GM12873 (cell line): ENCODE measurements at regions not wholly inside any gene's neighbourhood (a gene's known extent, or its start where the extent isn't known, plus 50 kb on each side); places are given as distances from the start of the nearest gene placed in this dataset.

Experiments used
- CTCF ChIP-seq: IDR thresholded peaks from 2 replicates; pipeline ENCODE4 v1.5.1; 2012; ENCODE audit warnings: low read depth, mild to moderate bottlenecking, moderate library complexity, low read length, control low read depth; ENCODE audit not compliant: insufficient read depth; ENCODE audit errors: missing control alignments

GRCh38 chr13:104021806-104022397 lies 955.7 kb upstream of the SLC10A2 start:
- no peak for TF ChIP-seq CTCF

GRCh38 chr13:104017317-104017716 lies 951.1 kb upstream of the SLC10A2 start:
- no peak for TF ChIP-seq CTCF

- no peak for TF ChIP-seq CTCF
These were observed 949.6 kb upstream of the SLC10A2 start for GRCh38 chr13:104015646-104016396.

- TF ChIP-seq CTCF: no peak
These were observed 948.8 kb upstream of the SLC10A2 start for GRCh38 chr13:104014803-104015645.

GRCh38 chr13:104011505-104012241 lies 945.5 kb upstream of the SLC10A2 start:
- no peak for TF ChIP-seq CTCF

- no peak for TF ChIP-seq CTCF
These were observed 942.6 kb upstream of the SLC10A2 start for GRCh38 chr13:104008541-104009435.
